GM12891 (cell line): ENCODE measurements at regions not wholly inside any gene's neighbourhood (a gene's known extent, or its start where the extent isn't known, plus 50 kb on each side); places are given as distances from the start of the nearest gene placed in this dataset.

Experiments
- DNase-seq: peaks from one replicate; pipeline ENCODE4 v3.0.0; 2011; ENCODE audit warnings: low spot score; ENCODE audit not compliant: insufficient read length
- FAIRE-seq: peaks from 2 replicates; lab custom pipeline; 2011; peaks lifted over from hg19 to GRCh38; lab: Jason Lieb, UNC
- PAX5 ChIP-seq: IDR thresholded peaks from 2 replicates; pipeline ENCODE4 v1.6.1; 2011; ENCODE audit warnings: low read length, moderate library complexity, mild to moderate bottlenecking; ENCODE audit not compliant: insufficient read depth, severe bottlenecking
- POLR2A ChIP-seq: IDR thresholded peaks from 2 replicates; pipeline ENCODE4 v1.6.1; 2011; ENCODE audit warnings: low read depth, low read length, control low read depth
- POLR2AphosphoS5 ChIP-seq: IDR thresholded peaks from 2 replicates; pipeline ENCODE4 v1.6.1; 2011; ENCODE audit warnings: low read depth, low read length, control low read depth
- POU2F2 ChIP-seq: IDR thresholded peaks from 2 replicates; pipeline ENCODE4 v1.6.1; 2011; ENCODE audit warnings: low read depth, mild to moderate bottlenecking, control low read depth, low read length, moderate library complexity
- SPI1 ChIP-seq: IDR thresholded peaks from 2 replicates; pipeline ENCODE4 v1.6.1; 2011; ENCODE audit warnings: low read depth, low read length, control low read depth
- TAF1 ChIP-seq: IDR thresholded peaks from 2 replicates; pipeline ENCODE4 v1.6.1; 2011; ENCODE audit warnings: low read depth, low read length, control low read depth

- DNase-seq, result no peak
- TF ChIP-seq TAF1 (no peak), POLR2A (no peak), POU2F2 (no peak), PAX5 (no peak), POLR2AphosphoS5 (no peak), SPI1 (no peak)
- FAIRE-seq, result no peak
These were observed 131.9 kb downstream of the ASB1 start for GRCh38 chr2:238558456-238559099.

GRCh38 chr2:238560234-238560633, 133.5 kb downstream of the ASB1 start:
- TF ChIP-seq SPI1, result no peak
- no peak for TF ChIP-seq POLR2A
- TF ChIP-seq PAX5, result no peak
- no peak for TF ChIP-seq POU2F2
- no peak for TF ChIP-seq TAF1
- TF ChIP-seq POLR2AphosphoS5, result no peak
- FAIRE-seq (no peak), DNase-seq (no peak)

DNA sequence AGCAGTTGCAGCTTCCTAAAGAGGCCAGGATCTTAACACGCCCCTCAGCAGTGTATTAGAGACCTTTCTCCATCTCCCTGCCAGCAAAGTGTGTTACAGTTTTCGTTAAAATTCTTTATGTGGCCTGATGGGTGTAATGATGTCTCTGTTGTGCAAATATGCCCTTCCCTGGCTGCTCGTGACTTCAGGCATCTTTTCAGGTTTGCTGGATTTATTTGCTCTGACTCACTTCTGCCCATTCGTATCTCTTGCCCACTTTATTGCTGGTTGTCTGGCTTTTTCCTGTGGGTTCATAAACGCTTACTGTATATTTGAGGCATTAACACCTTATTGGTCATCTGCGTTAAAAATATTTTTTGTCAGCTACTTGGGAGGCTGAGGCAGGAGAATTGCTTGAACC, 134.5 kb downstream of the ASB1 start:
- DNase-seq, result no peak
- FAIRE-seq, result no peak
- TF ChIP-seq POLR2AphosphoS5 (no peak), TAF1 (no peak), PAX5 (no peak)

- DNase-seq (no peak), FAIRE-seq (no peak)
- no peak for TF ChIP-seq POLR2A
- no peak for TF ChIP-seq POLR2AphosphoS5
- TF ChIP-seq SPI1, result no peak
- TF ChIP-seq TAF1, result no peak
- TF ChIP-seq POU2F2, result no peak
- no peak for TF ChIP-seq PAX5
These were observed 135.7 kb downstream of the ASB1 start for GRCh38 chr2:238562446-238562845.

DNA sequence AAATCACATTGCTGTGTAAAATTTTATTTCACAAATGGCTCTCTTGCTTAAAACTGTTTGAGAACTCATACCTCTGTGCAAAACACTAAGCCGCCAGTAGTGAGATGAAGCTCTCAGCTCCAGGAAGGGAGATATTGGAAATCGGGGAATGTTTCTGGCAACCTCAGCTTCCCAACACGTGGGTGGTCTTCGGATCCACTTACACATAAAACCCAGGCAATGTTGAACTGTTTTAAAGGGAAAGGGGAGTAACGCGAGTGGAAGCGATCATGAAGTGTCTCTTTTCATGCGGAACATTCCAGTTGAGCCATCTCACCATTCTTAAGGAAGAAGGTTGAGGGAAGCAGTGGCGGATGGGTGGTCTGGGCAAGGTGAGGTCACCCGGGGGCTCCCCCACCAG, 136.8 kb downstream of the ASB1 start:
- FAIRE-seq, result no peak
- no peak for TF ChIP-seq SPI1
- no peak for TF ChIP-seq POU2F2
- TF ChIP-seq POLR2A, result no peak
- no peak for TF ChIP-seq PAX5
- TF ChIP-seq TAF1, result no peak
- TF ChIP-seq POLR2AphosphoS5, result no peak
- no peak for DNase-seq

DNA sequence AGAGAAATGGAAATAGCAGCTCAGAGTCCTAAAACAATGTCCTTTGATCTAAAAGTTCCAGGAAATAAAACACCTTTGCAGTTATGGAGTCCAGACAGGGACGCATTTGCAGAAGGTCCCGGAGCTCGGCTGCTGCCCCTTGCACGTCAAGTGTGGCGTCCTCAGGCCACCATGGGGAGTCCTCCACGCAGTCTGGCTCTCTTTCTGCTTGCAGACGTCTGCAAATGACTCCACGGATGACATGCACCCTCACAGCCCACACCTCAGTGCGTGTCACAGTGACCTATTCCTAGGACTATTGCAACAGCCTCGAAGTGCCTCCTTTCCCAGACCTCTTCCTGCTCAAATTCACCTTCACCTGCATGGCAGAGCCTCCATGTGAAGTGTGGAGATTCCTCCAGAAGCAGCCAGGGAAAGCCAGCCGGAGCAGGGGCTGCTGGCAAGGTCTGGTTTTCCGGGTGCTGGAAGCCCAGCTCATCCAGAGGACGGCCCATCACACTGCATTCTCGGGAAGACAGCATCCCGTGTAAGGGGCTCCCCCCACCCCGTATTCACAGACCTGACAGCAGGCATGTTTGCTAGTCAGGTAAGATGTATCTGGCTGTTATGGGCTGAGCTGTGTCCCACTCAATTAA, 137.7 kb downstream of the ASB1 start:
- DNase-seq (no peak), FAIRE-seq (no peak)
- TF ChIP-seq TAF1, result no peak
- TF ChIP-seq POLR2A, result no peak
- TF ChIP-seq POLR2AphosphoS5, result no peak
- TF ChIP-seq POU2F2, result no peak
- no peak for TF ChIP-seq SPI1
- TF ChIP-seq PAX5, result no peak

GRCh38 chr2:238565031-238565430, 138.3 kb downstream of the ASB1 start:
- FAIRE-seq (no peak), DNase-seq (no peak)
- TF ChIP-seq POU2F2 (no peak), TAF1 (no peak), POLR2AphosphoS5 (no peak), SPI1 (no peak), PAX5 (no peak), POLR2A (no peak)

DNA sequence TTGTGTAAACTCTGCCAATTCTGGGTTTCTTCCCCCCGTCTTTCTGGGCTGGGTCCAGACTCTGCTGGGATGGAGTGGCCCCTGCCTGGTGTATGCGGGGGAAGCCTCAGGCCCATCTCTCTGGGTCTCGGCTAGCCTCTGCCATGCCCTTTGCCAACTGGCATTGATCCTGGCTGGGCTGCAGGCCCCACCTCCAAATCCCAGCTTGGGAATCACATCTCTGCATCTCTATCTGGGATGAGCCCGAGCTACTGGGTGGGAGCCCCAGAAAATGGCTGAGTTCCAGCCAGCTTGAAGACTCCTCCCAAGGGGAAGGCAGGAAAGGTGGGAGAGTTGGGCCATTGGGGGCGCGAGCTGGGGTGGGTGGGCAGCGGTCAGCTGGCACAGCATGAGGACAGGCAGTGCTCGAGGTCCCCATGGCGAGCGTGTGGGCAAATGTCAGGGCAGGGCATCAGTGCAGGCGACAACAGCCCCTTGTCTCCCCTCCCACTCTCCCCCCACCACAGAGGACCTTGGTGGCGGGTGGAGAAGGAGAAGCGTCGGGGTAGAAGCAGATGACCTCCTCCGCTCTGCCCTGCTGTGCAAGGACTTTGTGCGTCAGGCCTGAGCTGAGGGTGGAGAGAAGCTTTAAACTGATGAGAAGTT, 139.4 kb downstream of the ASB1 start:
- TF ChIP-seq POU2F2 (no peak), POLR2A (no peak), SPI1 (no peak), TAF1 (no peak), PAX5 (no peak), POLR2AphosphoS5 (no peak)
- DNase-seq, result no peak
- no peak for FAIRE-seq

DNA sequence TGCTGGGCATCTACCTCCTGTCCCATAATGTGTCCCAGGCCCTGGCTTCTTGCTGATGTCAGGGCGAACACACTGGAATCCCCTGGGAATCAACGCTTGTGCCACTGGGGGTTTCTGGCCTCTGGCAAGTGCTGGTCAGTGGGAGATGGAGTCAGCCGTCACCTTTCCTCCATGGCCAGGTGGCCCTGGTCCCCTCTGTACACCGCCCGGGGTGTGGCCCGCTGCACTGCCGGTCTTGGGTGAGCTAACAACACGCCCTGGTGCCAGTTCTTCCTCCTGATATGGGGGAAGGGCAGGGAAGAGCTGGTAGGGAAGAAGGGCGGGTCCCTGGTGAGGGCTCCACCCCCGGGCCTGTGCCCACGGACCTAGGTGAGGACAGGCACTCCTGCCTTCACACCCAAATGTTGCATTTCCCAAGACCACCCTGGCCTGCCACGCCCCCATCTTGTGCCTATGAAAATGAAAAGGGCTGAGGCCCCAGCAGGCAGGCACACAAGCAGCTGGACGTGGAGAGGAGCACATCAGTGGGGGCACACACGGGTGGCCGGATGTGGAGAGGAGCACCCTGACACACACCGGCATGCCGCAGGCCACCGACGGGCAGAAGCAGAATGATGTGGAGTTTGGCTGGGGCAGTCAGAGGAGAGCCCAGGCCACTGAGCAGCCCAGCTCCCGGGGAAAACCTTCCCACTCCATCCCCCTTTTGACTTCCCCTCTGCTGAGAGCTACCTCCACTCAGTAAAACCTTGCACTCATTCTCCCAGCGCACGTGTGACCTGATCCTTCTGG, 140.5 kb downstream of the ASB1 start:
- FAIRE-seq, result no peak
- DNase-seq, result no peak
- TF ChIP-seq POLR2A (no peak), POU2F2 (no peak), PAX5 (no peak), TAF1 (no peak), SPI1 (no peak), POLR2AphosphoS5 (no peak)
